ENCODE measurements at regions not wholly inside any gene's neighbourhood (a gene's known extent, or its start where the extent isn't known, plus 50 kb on each side); places are given as distances from the start of the nearest gene placed in this dataset.

GRCh38 chr6:81969814-81970213 is 217.3 kb upstream of the TENT5A start:
- Mint-ChIP-seq H3K9me3 (peaks cover 23 to 24% of the 10 kb centered on the region in 2 experiments), H3K27me3 (ENCODE audit: low read depth) (no peaks in the 10 kb centered on the region), H3K4me1 (peaks cover 2 to 8% of the 10 kb centered on the region in 2 experiments; a peak in 2 of 4 replicates), H3K27ac (peak overlapping the region in 2 of 3 experiments; percentile 14 to 54; a peak in 3 of 7 replicates), H3K4me3 (peak overlapping the region in 1 of 2 experiments; percentile 21; a peak in 1 of 5 replicates), H3K36me3 (ENCODE audit: insufficient read depth in 1 of 3, low read depth in 3 of 3) (peaks cover 0 to 26% (median 8%) of the 10 kb centered on the region in 3 experiments; a peak in 5 of 7 replicates)
- Histone ChIP-seq H2AK5ac (ENCODE audit: insufficient read length, low read length) (no peak overlapping the region), H3K4me1 (ENCODE audit: insufficient read depth, low read length) (peaks cover 4% of the 10 kb centered on the region; the same call in 1 of the 2 replicates), H2BK12ac (ENCODE audit: insufficient read length, low read depth, low read length) (no peak overlapping the region), H3K4ac (ENCODE audit: low read depth, low read length) (no peak overlapping the region), H3K79me2 (ENCODE audit: insufficient read depth, low read length) (no peaks in the 10 kb centered on the region), H4K91ac (ENCODE audit: insufficient read length, low read depth, low read length) (no peak overlapping the region), H3T11ph (ENCODE audit: low read length) (no peak overlapping the region), H2BK5ac (ENCODE audit: insufficient read length, low read length) (no peak overlapping the region), H3K9ac (ENCODE audit: extremely low read depth, insufficient read length, low read length) (no peak overlapping the region), H3K9me3 (ENCODE audit: control insufficient read depth, low read depth, low read length) (no peaks in the 10 kb centered on the region), H3K23me2 (ENCODE audit: insufficient read length, low read depth, low read length, poor library complexity, severe bottlenecking) (no peaks in the 10 kb centered on the region), H2AFZ (ENCODE audit: low read length) (peak overlapping the region; percentile 25), H4K8ac (replicated peaks; ENCODE audit: insufficient read length, low read depth, low read length) (no peak overlapping the region), H3K4me2 (ENCODE audit: insufficient read depth, insufficient read length, low read length) (no peak overlapping the region), H3K23ac (ENCODE audit: insufficient read length, low read depth, low read length) (no peak overlapping the region), H2BK120ac (ENCODE audit: low read depth, low read length, poor library complexity, severe bottlenecking) (no peak overlapping the region), H4K5ac (ENCODE audit: insufficient read length, low read depth, low read length) (no peak overlapping the region), H3K56ac (ENCODE audit: insufficient read length, low read depth, low read length) (no peak overlapping the region), H3K27me3 (ENCODE audit: insufficient read depth, low read length) (no peaks in the 10 kb centered on the region), H4K20me1 (ENCODE audit: control insufficient read depth, insufficient read depth, insufficient read length) (no peaks in the 10 kb centered on the region), H2BK15ac (ENCODE audit: low read depth, low read length) (no peak overlapping the region), H3K79me1 (ENCODE audit: insufficient read depth, low read depth, low read length, poor library complexity, severe bottlenecking) (no peaks in the 10 kb centered on the region), H3K18ac (ENCODE audit: insufficient read length, low read depth, low read length) (peak overlapping the region; percentile 52), H3K27ac (ENCODE audit: insufficient read length, low read depth, low read length) (no peak overlapping the region), H2BK20ac (ENCODE audit: low read depth, low read length, poor library complexity, severe bottlenecking) (no peak overlapping the region), H3K14ac (ENCODE audit: insufficient read depth, low read length) (peak overlapping the region; percentile 36; the same call in 1 of the 2 replicates)
- peak; percentile 56 for DNase-seq
- TF ChIP-seq CTCF (conservative IDR thresholded peaks at IDR 0.05), result no peak
- no CpG with 5 or more reads among the region's 16 CpGs for WGBS (ENCODE audit: extremely low coverage, insufficient read length, low lambda C conversion rate)

Data from H9 (cell line).